Stimulated activated CD8-positive, alpha-beta memory T cell treated with anti-CD3 and anti-CD28 coated beads, Interleukin-15, amount 100 ng/mL, for 24 hours (primary cell): ENCODE measurements at regions not wholly inside any gene's neighbourhood (a gene's known extent, or its start where the extent isn't known, plus 50 kb on each side); places are given as distances from the start of the nearest gene placed in this dataset.

ENCODE experiments used
- DNase-seq: peaks from one replicate; pipeline ENCODE4 v3.0.0-alpha.2; 2020; ENCODE audit warnings: low read depth

DNA sequence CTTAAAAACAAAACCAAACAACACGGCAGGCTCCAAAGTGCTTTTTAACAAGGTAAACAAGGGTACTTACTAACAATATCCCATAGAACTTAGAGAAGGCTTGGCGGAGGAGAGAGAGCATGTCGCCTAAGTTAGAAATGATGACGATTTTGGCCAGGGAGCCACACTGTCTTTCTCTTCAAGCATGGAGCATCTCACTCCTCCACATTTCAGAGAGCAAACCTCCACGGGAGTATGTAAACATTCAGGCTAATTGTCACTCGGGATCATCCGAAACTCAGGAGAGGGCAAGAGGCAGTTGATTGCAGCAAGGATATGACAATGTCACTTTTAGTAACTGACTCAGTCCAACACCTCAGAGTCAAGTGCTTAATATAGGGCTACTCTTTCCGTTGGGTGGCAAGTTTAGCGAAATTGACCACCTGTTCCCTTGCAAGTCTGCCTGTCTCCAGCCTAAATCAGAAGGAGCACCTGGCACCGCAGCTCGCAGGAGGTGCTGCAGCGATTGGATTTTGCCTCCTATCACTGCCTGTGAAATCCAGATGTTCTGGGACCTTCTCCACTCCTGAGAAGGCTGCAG, 65.8 kb upstream of the RPS6KA2 start:
- DNase-seq, result no peak

DNA sequence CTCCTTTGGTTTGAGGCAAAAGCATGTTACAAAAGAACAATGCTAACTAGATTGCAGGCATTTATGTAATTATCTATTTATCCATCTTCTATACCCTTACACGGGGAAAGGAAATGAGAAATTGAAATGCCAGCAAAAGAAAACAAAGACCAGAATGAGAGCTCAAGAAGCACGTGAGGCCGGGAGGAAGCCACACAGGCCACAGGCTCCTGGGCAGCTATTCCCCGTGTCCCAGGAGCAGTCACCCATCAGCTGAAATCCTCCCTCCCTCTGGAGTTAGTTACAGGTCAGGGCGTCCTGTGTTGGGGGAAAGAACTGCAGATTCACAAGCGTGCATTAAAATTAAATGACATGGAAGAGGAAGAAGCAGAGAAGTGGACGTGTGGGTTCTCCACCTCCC, 64.7 kb upstream of the RPS6KA2 start:
- DNase-seq, result no peak

DNA sequence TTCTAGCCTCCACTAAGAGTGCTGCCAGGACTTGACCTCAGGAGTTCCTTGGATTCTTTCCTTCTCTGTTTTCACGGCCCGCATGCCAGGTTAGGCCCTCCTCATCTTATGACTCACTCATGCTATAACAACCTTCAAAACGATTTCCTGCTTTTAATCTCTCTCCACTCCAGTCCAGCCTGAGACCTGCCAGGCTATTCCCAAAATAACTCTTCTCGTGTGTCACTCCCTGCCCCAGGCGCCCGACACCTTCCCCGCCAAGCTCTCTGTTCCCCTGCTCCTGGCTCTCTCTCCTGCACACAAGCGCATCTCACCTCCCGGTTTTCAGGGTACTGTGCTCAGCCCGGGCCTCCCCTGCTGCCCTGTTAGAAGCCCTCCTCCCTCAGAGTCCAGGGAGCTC, 64.1 kb upstream of the RPS6KA2 start:
- DNase-seq, result no peak

DNA sequence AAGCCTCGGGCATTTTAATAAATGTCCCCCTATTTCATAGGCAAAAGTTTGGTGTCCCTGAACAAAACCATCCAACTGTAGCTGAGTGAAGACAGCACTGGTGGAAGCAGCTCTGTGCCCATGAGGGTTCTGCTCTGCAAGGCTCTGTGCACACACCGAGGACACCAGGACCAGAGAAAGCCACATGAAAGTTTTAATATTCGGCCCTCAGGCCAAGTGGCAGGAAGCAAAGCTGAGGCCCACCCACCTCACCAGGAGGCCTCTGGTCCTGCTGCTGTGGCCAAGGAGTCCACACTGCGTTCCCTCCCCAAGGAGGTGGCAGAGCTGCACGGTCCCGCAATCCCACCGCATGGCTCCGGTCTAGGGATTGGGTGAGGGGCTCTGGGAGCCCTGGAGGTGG, 62.6 kb upstream of the RPS6KA2 start:
- no peak for DNase-seq

DNA sequence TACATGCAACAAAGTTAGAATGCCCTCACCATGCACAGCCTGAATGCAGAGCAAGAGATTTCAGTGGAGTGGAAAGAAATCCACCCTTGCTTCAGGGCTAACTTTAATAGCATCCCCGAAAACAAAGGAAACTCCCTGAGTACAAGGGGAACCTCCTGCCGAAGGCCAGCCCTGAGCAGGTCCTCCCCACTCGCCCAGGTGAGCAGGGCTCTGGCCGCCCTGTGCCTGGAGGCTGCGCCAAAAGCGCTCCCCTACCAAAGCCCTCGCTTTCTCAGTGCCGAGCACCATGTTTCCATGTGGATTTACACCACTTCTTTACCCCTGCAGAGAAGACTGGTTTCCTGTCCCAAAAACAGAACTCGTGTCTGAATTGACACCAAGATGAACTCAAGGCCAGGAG, 61.9 kb upstream of the RPS6KA2 start:
- no peak for DNase-seq

DNA sequence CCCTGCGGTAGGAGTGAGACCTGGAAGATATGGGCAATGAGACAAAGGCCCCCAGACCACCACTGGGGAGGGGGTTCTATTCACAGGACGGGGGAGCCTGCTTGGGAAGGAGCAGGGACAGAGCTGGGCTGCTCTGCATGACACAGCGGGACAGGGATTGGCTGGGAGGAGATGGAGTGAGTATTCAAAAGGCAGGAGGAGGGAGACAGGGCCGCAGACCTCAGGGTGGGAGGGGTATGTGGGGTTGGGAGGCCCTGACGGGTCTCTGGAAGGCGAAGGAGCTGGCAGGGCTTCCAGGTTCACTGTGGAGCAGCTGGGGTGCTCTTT, 60.8 kb upstream of the RPS6KA2 start:
- no peak for DNase-seq

DNA sequence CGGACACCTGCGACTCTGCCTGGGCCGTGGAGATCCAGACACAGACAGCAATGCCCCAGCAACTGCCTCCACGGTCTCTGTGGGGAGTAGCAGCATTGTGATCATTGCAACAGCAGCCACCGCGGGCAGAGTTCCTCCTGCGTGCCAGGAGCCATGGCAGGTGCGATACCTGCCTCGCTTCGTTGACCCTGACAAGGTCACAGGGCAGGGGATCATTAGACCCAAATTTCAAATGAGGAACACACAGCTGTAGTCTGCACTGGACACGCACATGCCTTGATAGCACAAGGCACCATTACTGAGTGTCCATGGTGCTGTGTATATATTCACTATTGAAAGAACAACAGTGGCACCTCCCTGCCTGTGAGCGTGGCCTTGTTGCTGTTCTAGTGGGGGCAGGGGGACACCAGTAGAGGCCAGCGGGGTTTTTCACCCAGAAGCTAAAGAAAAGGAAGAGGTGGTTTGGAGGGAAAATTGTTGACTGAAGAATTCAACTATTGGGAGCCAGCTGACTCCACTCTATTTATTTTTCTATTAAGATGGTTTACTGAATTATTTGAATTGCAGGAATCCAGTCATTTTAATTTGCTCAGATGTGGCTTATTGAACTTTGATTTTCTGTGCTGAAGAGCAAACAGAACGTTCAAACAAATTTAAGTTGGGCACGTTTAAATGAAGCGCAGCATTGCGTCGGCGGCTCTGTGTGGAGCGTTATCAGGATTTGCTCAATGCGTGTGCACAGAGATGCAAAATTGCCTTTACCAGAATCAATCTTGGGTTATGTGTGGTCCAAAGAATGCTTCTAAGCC, 60.2 kb upstream of the RPS6KA2 start:
- no peak for DNase-seq

DNA sequence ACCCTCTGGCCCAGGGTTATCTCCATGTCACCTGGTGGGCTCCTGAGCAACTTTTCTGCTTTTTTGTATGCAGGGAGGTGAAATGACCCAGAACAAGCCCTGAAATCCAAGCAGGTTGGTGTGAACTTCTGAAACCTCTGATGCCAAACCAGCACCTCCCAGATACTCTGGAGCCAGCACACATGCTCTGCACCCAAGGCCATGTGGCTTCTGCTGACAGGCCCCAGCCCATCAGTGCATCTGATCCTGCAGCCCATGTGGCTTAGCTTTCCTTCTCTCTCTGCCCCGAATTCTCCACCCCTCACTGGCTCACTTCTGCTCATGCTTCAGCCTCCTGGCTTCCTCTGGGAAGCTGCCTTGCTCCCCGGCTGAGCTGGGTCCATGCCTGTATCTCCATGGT, 59.3 kb upstream of the RPS6KA2 start:
- DNase-seq, result no peak

DNA sequence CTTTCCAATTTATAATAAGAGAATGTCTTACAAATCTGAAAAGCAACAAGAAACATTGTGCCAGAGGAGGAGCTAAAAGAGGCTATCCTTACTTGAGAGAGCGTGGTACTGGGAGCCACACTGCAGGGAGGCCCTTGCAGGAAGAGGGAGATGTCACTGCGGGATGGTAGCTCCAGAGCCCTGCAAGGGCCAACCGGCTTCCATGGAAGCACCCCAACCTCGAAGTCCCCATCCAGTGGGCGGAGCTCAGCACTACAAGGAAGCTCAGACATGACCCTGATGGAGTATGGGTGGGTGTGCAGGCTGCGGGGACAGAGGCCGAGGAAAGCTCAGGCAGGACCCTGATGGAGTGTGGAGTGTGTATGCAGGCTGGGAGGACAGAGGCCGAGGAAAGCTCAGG, 57.8 kb upstream of the RPS6KA2 start:
- DNase-seq, result no peak

DNA sequence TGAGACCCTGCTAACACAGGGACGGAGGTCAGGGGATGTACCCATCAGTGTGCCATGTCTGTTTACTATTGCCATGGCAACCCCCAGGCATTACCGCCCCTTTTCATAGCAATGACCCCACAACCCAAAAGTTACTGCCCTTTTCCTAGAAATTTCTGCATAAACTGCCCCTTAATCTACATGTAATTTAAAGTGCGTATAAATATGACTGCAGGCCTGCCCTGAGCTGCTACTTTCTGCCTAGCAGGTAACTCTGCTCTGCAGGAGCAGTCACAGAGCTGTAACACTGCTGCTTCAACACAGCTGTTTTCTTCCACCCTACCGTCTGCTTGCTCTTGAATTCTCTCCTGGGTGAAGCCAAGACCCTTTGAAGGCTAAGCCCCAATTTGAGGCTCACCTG, 57.1 kb upstream of the RPS6KA2 start:
- no peak for DNase-seq

DNA sequence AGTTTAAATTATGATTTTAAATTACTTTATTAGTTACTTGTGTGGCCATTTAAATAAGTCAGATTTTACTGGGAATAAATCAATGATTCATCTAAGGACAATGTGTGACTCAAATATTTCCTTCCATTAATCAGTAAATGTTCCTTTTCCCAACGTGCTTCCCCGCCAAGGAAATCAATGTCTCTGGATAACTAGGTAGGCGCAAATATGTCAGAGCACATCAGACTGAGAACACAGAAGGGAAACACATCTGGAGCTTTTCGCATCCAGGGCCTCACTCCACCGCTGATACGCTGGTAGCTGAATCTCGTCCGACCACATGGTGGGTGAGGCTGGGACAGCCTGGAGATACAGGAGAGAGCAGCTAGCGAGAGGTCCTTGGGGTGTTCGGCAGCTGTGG, 56.4 kb upstream of the RPS6KA2 start:
- DNase-seq, result no peak

DNA sequence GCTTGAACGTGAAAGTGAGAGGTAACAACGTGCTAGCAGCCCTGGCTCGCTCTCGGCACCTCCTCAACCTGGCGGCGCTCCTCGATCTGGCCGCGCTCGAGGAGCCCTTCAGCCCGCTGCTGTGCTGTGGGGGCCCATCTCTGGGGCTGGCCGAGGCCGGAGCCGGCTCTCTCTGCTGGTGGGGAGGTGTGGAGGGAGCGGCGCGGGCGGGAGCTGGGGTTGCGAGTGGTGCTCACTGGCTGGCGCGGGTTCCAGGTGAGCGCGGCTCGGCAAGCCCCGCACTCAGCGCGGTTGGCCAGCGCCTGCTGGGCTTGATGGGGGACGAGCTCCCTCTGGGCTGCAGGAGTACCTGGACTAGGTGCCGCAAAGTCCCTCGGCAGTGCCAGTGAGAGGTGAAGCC, 52.5 kb upstream of the RPS6KA2 start:
- no peak for DNase-seq

DNA sequence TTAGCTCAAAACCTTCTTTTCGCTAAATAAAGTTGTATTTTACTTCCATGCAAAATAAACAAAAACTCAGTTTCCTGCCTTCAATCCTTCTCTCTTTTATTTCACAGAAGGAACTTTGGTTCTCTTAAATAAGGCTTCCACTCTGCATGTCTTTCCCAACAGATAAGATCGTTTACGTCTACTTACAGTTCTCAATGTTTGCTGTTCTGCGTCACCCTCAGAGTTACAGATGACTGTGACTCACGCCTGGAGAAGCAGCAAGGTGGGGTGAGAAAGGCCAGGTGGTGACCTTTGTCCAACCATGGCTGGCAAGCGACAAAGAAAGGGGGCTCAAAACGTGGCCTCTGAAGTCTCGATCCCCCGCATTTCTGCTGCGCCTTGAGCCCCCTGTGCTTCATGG, 51.4 kb upstream of the RPS6KA2 start:
- DNase-seq, result no peak

DNA sequence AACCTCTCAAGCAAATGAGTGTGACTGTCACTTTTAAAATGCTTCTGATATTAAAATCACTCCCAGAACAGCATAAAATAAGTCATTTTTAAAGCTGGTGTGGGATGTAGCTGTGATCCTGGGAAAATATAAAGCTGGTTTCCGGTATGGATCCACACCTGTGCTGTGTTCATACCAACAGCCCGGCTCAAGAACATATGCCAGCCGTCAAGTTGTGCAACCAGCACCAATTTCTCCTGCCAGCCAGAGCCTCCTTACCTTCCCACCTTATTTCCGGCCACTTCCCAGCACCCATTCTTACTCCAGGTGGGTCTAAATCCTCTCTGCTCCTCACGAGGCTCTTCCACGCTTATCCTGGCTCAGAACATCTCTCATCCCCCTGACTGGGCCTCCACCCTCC, 50.9 kb upstream of the RPS6KA2 start:
- no peak for DNase-seq
